ENCODE measurements at regions not wholly inside any gene's neighbourhood (a gene's known extent, or its start where the extent isn't known, plus 50 kb on each side); places are given as distances from the start of the nearest gene placed in this dataset.

GRCh38 chr9:4435197-4435596 is 55.1 kb upstream of the SLC1A1 start:
- Histone ChIP-seq H3K27me3 (no peaks in the 10 kb centered on the region), H3K4me1 (peaks cover 0 to 7% (median 2%) of the 10 kb centered on the region in 4 donors), H3K9me3 (peaks cover 0 to 8% (median 0%) of the 10 kb centered on the region in 4 donors), H3K4me3 (no peak overlapping the region), H3K27ac (no peak overlapping the region), H3K36me3 (no peaks in the 10 kb centered on the region)
- intact Hi-C loops (cut with DNase I; ENCODE audit: low total_unique reads) = no loop called here
- 79 to 93% (median 87%) methylated on average over 4 of the region's 4 CpGs for WGBS, 5 donors
- no peak for DNase-seq
- TF ChIP-seq POLR2A (IDR thresholded peaks at IDR 0.05) = no peak

- peaks cover 0 to 10% (median 2%) of the 10 kb centered on the region in 4 donors for H3K4me1 ChIP-seq
- H3K36me3 ChIP-seq = no peaks in the 10 kb centered on the region
- no peak overlapping the region for H3K27ac ChIP-seq
- no peak for DNase-seq
- 78 to 85% (median 85%) methylated on average over 4 of the region's 4 CpGs for WGBS, 5 donors
- no peak overlapping the region for H3K4me3 ChIP-seq
- intact Hi-C loops (cut with DNase I; ENCODE audit: low total_unique reads) = no loop called here
- H3K9me3 ChIP-seq = no peaks in the 10 kb centered on the region
- TF ChIP-seq POLR2A (IDR thresholded peaks at IDR 0.05) (no peak), EP300 (IDR thresholded peaks at IDR 0.05) (no peak), POLR2AphosphoS5 (IDR thresholded peaks at IDR 0.05) (no peak), CTCF (IDR thresholded peaks at IDR 0.05) (no peak)
- no peaks in the 10 kb centered on the region for H3K27me3 ChIP-seq
Measured at GRCh38 chr9:4433379-4433778, 56.9 kb upstream of the SLC1A1 start.

GRCh38 chr9:4430432-4431261 is 59.6 kb upstream of the SLC1A1 start:
- H3K27ac ChIP-seq = peak overlapping the region in 1 of 5 donors; percentile 2
- peaks cover 0 to 10% (median 2%) of the 10 kb centered on the region in 4 donors for H3K4me1 ChIP-seq
- DNase-seq = no peak
- H3K27me3 ChIP-seq = no peaks in the 10 kb centered on the region
- TF ChIP-seq POLR2A (IDR thresholded peaks at IDR 0.05) (no peak), EP300 (IDR thresholded peaks at IDR 0.05) (no peak), POLR2AphosphoS5 (IDR thresholded peaks at IDR 0.05) (no peak), CTCF (IDR thresholded peaks at IDR 0.05) (no peak)
- intact Hi-C loops (cut with DNase I; ENCODE audit: low total_unique reads) = no loop called here
- no peaks in the 10 kb centered on the region for H3K9me3 ChIP-seq
- H3K4me3 ChIP-seq = no peak overlapping the region
- no peaks in the 10 kb centered on the region for H3K36me3 ChIP-seq
- 69 to 79% (median 74%) methylated on average over 3 of the region's 3 CpGs for WGBS, 5 donors

GRCh38 chr9:4425319-4426045 is 64.8 kb upstream of the SLC1A1 start:
- WGBS, 5 donors = 81 to 92% (median 84%) methylated on average over 4 of the region's 4 CpGs
- H3K27ac ChIP-seq = no peak overlapping the region
- no peaks in the 10 kb centered on the region for H3K27me3 ChIP-seq

GRCh38 chr9:4424891-4425290 is 65.4 kb upstream of the SLC1A1 start:
- WGBS, 5 donors = 49 to 61% (median 53%) methylated on average over 4 of the region's 4 CpGs
- Histone ChIP-seq H3K4me1 (peaks cover 0 to 12% (median 6%) of the 10 kb centered on the region in 4 donors), H3K36me3 (no peaks in the 10 kb centered on the region), H3K4me3 (no peak overlapping the region), H3K9me3 (no peaks in the 10 kb centered on the region), H3K27me3 (no peaks in the 10 kb centered on the region), H3K27ac (no peak overlapping the region)
- DNase-seq = no peak
- intact Hi-C loops (cut with DNase I; ENCODE audit: low total_unique reads) = no loop called here
- no peak for TF ChIP-seq POLR2A (IDR thresholded peaks at IDR 0.05)
- TF ChIP-seq CTCF (IDR thresholded peaks at IDR 0.05) = no peak
- TF ChIP-seq EP300 (IDR thresholded peaks at IDR 0.05) = no peak
- no peak for TF ChIP-seq POLR2AphosphoS5 (IDR thresholded peaks at IDR 0.05)

More at GRCh38 chr9:4425319-4426045, 64.8 kb upstream of the SLC1A1 start:
- Histone ChIP-seq H3K36me3 (no peaks in the 10 kb centered on the region), H3K9me3 (no peaks in the 10 kb centered on the region), H3K4me1 (peaks cover 0 to 13% (median 9%) of the 10 kb centered on the region in 4 donors), H3K4me3 (no peak overlapping the region)
- no peak for TF ChIP-seq POLR2AphosphoS5 (IDR thresholded peaks at IDR 0.05)
- no peak for DNase-seq
- intact Hi-C loops (cut with DNase I; ENCODE audit: low total_unique reads) = no loop called here
